HepG2 (cell line): ENCODE measurements at regions not wholly inside any gene's neighbourhood (a gene's known extent, or its start where the extent isn't known, plus 50 kb on each side); places are given as distances from the start of the nearest gene placed in this dataset.

Experiments used
- ATAC-seq: fragments of 200-7000 bp; cut with Tn5 transposase; 3 replicates; pipeline ENCODE4 v1.9.1; 2020; ENCODE audit warnings: mild to moderate bottlenecking, moderate library complexity
- BruUV-seq: library from RNA; stranded (reverse); fragments of 400-500 nt; replicated peaks from 2 replicates; lab custom pipeline; 2021; lab: Mats Ljungman, UMichigan
- CTCF ChIA-PET: fragments of 300-600 bp; formaldehyde crosslinking; extraction: SDS; loops from one replicate; lab custom pipeline; 2021; ENCODE audit warnings: low total read pairs, inconsistent platforms, low intra/inter-chr PET ratio; lab: Yijun Ruan, JAX
- POLR2A ChIA-PET: fragments of 350-600 bp; sonication (Branson Sonifier 250); formaldehyde crosslinking; loops from one replicate; lab custom pipeline; 2020; ENCODE audit warnings: antibody characterized with exemption, inconsistent platforms; lab: Yijun Ruan, JAX
- DNase-seq: peaks from one replicate; pipeline ENCODE4 v3.0.0-alpha.2; 2015; ENCODE audit warnings: low spot score
- FAIRE-seq: peaks from 3 replicates; lab custom pipeline; 2011; peaks lifted over from hg19 to GRCh38; lab: Jason Lieb, UNC
- H2AFZ ChIP-seq: one replicate; pipeline ENCODE4 v1.6.1; 2011; ENCODE audit warnings: low read length, inconsistent platforms
- H3K27ac ChIP-seq: fragments of 300-600 bp; 3 replicates; pipeline ENCODE4 v1.8.0; 2011; ENCODE audit warnings: mixed run types, mild to moderate bottlenecking, mixed read lengths, low read length, inconsistent platforms; ENCODE audit not compliant: insufficient read depth; ENCODE audit errors: extremely low read length
- H3K27me3 ChIP-seq, 2 experiments: fragments of 200-600 bp in 1 of 2; 2 replicates in 1 of 2; 3 replicates in 1 of 2; pipeline versions ENCODE4 v1.6.0 to v1.8.0; 2011; ENCODE audit warnings: low read length in 2 of 2, mild to moderate bottlenecking in 2 of 2, moderate library complexity in 2 of 2, inconsistent platforms in 1 of 2; ENCODE audit not compliant: insufficient read depth in 2 of 2, control insufficient read depth in 1 of 2
- H3K36me3 ChIP-seq, 2 experiments: fragments of 200-600 bp in 1 of 2; replicated peaks in 1 of 2; 2 replicates in 1 of 2; 3 replicates in 1 of 2; pipeline versions ENCODE4 v1.5.1 to v1.8.0; 2011; ENCODE audit warnings: low read length in 2 of 2, inconsistent platforms in 1 of 2; ENCODE audit not compliant: insufficient read depth in 2 of 2, control insufficient read depth in 1 of 2
- H3K4me1 ChIP-seq: 2 replicates; pipeline ENCODE4 v1.5.1; 2012; ENCODE audit warnings: low read length, inconsistent platforms; ENCODE audit not compliant: insufficient read depth
- H3K4me2 ChIP-seq: 2 replicates; pipeline ENCODE4 v1.6.0; 2011; ENCODE audit warnings: low read depth, low read length, inconsistent platforms
- H3K4me3 ChIP-seq, 3 experiments: fragments of 200-600 bp in 1 of 3; sonication (generic), shearing (Covaris generic) in 1 of 3; replicated peaks in 1 of 3; 2 replicates each; pipeline ENCODE4 v1.5.1; 2011 to 2016; ENCODE audit warnings: low read length in 3 of 3, inconsistent platforms in 2 of 3, low read depth in 2 of 3, mild to moderate bottlenecking in 2 of 3, control low read depth in 1 of 3, mixed read lengths in 1 of 3; ENCODE audit not compliant: insufficient read depth in 1 of 3
- H3K79me2 ChIP-seq: one replicate; pipeline ENCODE4 v1.6.1; 2011; ENCODE audit warnings: low read length, inconsistent platforms; ENCODE audit not compliant: insufficient read depth
- H3K9ac ChIP-seq: 2 replicates; pipeline ENCODE4 v1.6.0; 2011; ENCODE audit warnings: mild to moderate bottlenecking, low read depth, low read length, inconsistent platforms; ENCODE audit not compliant: insufficient read depth
- H3K9me3 ChIP-seq: 2 replicates; pipeline ENCODE4 v1.5.1; 2012; ENCODE audit warnings: mild to moderate bottlenecking, low read length
- H4K20me1 ChIP-seq: 2 replicates; pipeline ENCODE4 v1.6.0; 2011; ENCODE audit warnings: inconsistent platforms, mild to moderate bottlenecking, low read length, moderate library complexity; ENCODE audit not compliant: insufficient read depth
- PAX8 ChIP-seq: sonication (generic); formaldehyde crosslinking; IDR thresholded peaks from 2 replicates; pipeline ENCODE4 v1.8.0; 2022; ENCODE audit warnings: mild to moderate bottlenecking, missing genetic modification reagents, borderline replicate concordance
- SMARCE1 ChIP-seq: fragments of 450-650 bp; IDR thresholded peaks from 2 replicates; pipeline ENCODE4 v1.6.1; 2017; ENCODE audit warnings: borderline replicate concordance
- THAP11 ChIP-seq: IDR thresholded peaks from 2 replicates; pipeline ENCODE4 v1.6.1; 2016; ENCODE audit warnings: missing biosample characterization, missing genetic modification reagents
- YEATS2 ChIP-seq: sonication (generic); formaldehyde crosslinking; IDR thresholded peaks from 2 replicates; pipeline ENCODE4 v1.4.0; 2020; ENCODE audit warnings: missing genetic modification reagents, borderline replicate concordance
- ZFP36L1 ChIP-seq: sonication (generic); formaldehyde crosslinking; IDR thresholded peaks from 2 replicates; pipeline ENCODE4 v1.8.0; 2022; ENCODE audit warnings: mild to moderate bottlenecking, missing genetic modification reagents, moderate library complexity
- ZNF256 ChIP-seq: sonication (generic); formaldehyde crosslinking; conservative IDR thresholded peaks from 2 replicates; pipeline ENCODE4 v1.4.0; 2020; ENCODE audit warnings: missing genetic modification reagents
- ZNF350 ChIP-seq: sonication (generic); formaldehyde crosslinking; IDR thresholded peaks from 2 replicates; pipeline ENCODE4 v1.4.0; 2020; ENCODE audit warnings: mild to moderate bottlenecking, low read depth, missing genetic modification reagents, borderline replicate concordance
- ZNF672 ChIP-seq: sonication (generic); formaldehyde crosslinking; IDR thresholded peaks from 2 replicates; pipeline ENCODE4 v1.8.1; 2022; ENCODE audit warnings: missing genetic modification reagents
- WGBS: methylation state at CpG from one replicate; pipeline ENCODE4 v1.1.6; 2017; ENCODE audit warnings: low lambda C conversion rate; 5-methylcytosine and 5-hydroxymethylcytosine counted together
- in situ Hi-C: cut with HindIII; loops from 2 replicates; pipeline ENCODE4 v1.10.0; 2017; ENCODE audit warnings: low pct_unique_long_range_greater_than_20kb; ENCODE audit not compliant: extremely low pct_ligation_motif_present
- intact Hi-C: fragments of 100-400 bp; cut with micrococcal nuclease; formaldehyde crosslinking; loops from one replicate; pipeline ENCODE4 v1.10.0; 2022; ENCODE audit not compliant: unreplicated experiment
- TF ChIP-seq, protein P1 (sequence below): sonication (generic); formaldehyde crosslinking; IDR thresholded peaks from 2 replicates; pipeline ENCODE4 v1.8.1; 2023; ENCODE audit warnings: mild to moderate bottlenecking, missing genetic modification reagents
- TF ChIP-seq, protein P2 (sequence below): sonication (generic); formaldehyde crosslinking; IDR thresholded peaks from 2 replicates; pipeline ENCODE4 v1.5.0; 2020; ENCODE audit warnings: missing genetic modification reagents, mild to moderate bottlenecking, borderline replicate concordance

DNA sequence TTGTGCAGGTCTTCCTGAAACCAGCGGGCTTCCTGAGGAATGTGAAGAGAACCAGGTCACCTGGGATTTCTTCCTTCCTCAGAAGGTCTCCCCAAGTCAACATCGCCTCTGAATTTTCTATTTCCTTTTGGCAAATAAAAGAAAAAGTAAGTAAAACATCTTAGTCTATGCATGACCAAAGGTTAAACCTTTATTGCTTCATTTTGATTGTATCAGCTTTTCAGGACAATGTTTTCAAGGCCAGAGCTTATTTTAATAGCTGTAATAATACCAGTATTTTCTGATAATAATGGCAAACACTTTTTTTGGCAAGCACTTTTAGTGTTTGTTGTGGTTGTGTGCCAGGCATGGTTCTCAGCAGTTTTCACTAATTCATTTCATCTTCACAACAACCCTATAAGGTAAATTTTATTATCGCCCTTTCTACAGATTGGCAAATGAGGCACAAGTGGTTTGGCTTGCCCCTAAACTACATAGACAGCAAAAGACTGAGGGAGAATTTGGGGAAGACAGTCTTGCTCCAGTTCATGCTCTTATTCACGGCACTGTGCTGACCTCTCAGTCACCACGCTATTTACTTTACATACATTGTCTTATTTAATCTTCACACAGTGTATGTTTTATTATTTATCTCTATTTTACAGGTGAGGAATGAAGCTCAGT, 110.4 kb downstream of the RPL22L1 start:
- Histone ChIP-seq H3K79me2 (no peaks in the 10 kb centered on the region), H4K20me1 (no peaks in the 10 kb centered on the region), H3K27ac (no peak overlapping the region), H3K4me2 (no peak overlapping the region), H2AFZ (no peak overlapping the region), H3K9ac (no peak overlapping the region), H3K27me3 (no peaks in the 10 kb centered on the region), H3K4me1 (peaks cover 8% of the 10 kb centered on the region), H3K4me3 (no peak overlapping the region), H3K9me3 (no peaks in the 10 kb centered on the region), H3K36me3 (no peaks in the 10 kb centered on the region)
- ChIA-PET POLR2A (no interaction called here), CTCF (no interaction called here)
- in situ Hi-C loops = no loop called here
- ATAC-seq (no peak), FAIRE-seq (no peak), DNase-seq (no peak)
- WGBS = 38% methylated on average over 5 of the region's 5 CpGs
- no peak for TF ChIP-seq PAX8 (CRISPR knock-in tag)
- TF ChIP-seq, protein P1, sequence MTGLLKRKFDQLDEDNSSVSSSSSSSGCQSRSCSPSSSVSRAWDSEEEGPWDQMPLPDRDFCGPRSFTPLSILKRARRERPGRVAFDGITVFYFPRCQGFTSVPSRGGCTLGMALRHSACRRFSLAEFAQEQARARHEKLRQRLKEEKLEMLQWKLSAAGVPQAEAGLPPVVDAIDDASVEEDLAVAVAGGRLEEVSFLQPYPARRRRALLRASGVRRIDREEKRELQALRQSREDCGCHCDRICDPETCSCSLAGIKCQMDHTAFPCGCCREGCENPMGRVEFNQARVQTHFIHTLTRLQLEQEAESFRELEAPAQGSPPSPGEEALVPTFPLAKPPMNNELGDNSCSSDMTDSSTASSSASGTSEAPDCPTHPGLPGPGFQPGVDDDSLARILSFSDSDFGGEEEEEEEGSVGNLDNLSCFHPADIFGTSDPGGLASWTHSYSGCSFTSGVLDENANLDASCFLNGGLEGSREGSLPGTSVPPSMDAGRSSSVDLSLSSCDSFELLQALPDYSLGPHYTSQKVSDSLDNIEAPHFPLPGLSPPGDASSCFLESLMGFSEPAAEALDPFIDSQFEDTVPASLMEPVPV (CRISPR knock-in tag) = no peak
- no peak for TF ChIP-seq ZNF256 (CRISPR knock-in tag)
- no peak for TF ChIP-seq ZNF672 (CRISPR knock-in tag)
- TF ChIP-seq SMARCE1 = no peak
- no peak for TF ChIP-seq THAP11 (CRISPR knock-in tag)
- no peak for TF ChIP-seq YEATS2 (CRISPR knock-in tag)
- TF ChIP-seq ZNF350 (CRISPR knock-in tag) = no peak
- no peak for TF ChIP-seq ZFP36L1 (CRISPR knock-in tag)
- TF ChIP-seq, protein P2, sequence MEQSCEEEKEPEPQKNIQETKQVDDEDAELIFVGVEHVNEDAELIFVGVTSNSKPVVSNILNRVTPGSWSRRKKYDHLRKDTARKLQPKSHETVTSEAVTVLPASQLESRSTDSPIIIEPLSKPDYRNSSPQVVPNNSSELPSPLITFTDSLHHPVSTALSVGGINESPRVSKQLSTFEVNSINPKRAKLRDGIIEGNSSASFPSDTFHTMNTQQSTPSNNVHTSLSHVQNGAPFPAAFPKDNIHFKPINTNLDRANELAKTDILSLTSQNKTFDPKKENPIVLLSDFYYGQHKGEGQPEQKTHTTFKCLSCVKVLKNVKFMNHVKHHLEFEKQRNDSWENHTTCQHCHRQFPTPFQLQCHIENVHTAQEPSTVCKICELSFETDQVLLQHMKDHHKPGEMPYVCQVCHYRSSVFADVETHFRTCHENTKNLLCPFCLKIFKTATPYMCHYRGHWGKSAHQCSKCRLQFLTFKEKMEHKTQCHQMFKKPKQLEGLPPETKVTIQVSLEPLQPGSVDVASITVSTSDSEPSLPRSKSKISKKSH = no peak
- intact Hi-C loops = no loop called here
- BruUV-seq = no TSS peak
